MV-4-11 (cell line): ENCODE measurements at regions not wholly inside any gene's neighbourhood (a gene's known extent, or its start where the extent isn't known, plus 50 kb on each side); places are given as distances from the start of the nearest gene placed in this dataset.

Experiments used
- DNase-seq: peaks from one replicate; lab custom pipeline; 2025; lab: John Stamatoyannopoulos, UW

- DNase-seq: no peak
Measured at GRCh38 chr17:79501910-79502309, 108.9 kb downstream of the RBFOX3 start.

- peak; percentile 2 for DNase-seq
Measured at GRCh38 chr17:79500745-79501618, 109.9 kb downstream of the RBFOX3 start.

DNA sequence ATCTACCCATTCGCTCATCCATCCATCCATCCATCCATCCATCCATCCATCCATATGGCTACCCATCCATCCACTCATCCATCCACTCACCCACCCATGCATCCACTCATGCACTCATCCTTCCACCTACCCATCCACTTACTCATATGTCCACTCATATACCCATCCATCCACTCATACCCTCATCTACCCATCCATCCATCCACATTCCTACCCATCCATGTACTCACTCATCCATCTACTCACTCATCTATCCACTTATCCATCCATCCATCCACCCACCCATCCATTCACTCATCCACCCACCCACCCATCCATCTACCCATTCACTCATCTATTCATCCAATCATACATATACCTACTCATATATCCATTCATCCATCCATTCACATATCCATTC is 112.0 kb downstream of the RBFOX3 start:
- no peak for DNase-seq

GRCh38 chr17:79497777-79498348 is 113.0 kb downstream of the RBFOX3 start:
- DNase-seq: no peak

DNA sequence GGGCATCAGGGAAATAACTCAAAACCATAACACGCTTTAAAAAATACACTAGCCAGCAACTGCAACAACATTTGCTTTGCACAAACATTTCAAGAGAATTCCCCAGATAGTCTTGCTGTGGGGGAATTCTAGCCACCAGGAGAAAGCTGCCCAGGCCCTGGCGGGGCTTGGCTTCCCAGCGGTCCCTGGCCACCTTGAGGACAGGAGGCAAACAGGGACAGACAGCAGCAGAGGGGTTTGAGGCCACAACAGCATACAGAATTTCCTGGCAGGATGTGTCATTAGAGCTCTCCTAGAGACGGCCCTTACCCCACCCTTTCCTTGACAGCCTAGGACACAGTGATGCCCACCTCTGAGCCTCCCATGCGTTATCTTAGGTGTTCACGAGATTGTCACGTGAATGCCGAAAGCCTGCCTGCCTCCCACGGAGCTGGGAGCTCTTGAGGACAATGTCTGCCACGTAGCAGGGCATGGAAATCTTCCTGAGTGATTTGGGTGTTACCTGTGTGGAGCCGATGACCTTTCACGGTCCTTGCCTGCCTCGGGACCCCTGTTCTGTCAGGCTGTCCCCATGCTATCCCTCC is 114.3 kb downstream of the RBFOX3 start:
- no peak for DNase-seq

DNA sequence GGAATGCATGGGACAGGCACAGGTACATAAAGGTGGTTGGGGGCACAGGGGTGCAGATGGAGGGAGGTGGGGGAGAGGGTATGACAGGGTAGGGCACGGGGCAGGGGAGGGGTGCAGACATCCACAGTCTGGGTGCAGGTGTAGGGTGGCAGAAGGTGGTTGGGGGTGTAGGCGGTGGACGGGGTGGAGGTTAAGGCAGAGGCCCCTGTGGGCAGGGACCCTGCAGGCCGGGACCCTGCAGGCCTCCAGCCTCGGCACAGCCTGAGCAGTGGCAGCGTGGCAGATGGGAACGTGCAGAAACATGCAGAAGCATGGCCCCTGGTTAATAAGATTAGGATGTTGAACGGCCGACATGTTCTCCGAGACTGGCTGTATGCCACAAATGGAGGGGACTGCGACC is 115.2 kb downstream of the RBFOX3 start:
- no peak for DNase-seq

- no peak for DNase-seq
Measured at GRCh38 chr17:79491006-79491405, 119.8 kb downstream of the RBFOX3 start.

DNA sequence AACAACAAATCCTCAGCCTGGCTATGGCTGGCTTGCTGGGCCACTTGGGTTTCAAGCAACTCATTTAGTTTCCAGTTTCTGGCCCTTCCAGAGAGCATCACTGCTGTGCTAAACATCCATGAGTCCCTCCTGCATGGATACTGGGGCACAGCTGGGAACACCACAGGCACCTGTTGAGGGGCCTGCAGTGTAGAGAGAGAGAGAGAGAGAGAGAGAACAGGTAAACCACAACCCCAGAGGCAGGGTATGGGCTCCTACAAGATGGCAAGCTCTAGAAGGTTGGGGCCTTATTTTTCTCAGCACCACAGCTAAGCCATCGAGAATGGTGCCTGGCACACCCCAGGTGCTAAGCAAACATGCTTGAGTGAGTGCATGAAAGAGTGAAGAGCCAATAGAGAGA is 120.3 kb downstream of the RBFOX3 start:
- DNase-seq: no peak

GRCh38 chr17:79487149-79487548 is 123.7 kb downstream of the RBFOX3 start:
- DNase-seq: no peak

GRCh38 chr17:79485991-79486390 is 124.9 kb downstream of the RBFOX3 start:
- no peak for DNase-seq

- no peak for DNase-seq
Measured at GRCh38 chr17:79485419-79485985, 125.3 kb downstream of the RBFOX3 start.

GRCh38 chr17:79484600-79485418 is 126.0 kb downstream of the RBFOX3 start:
- DNase-seq: no peak

GRCh38 chr17:79483842-79484241 is 127.0 kb downstream of the RBFOX3 start:
- no peak for DNase-seq

DNA sequence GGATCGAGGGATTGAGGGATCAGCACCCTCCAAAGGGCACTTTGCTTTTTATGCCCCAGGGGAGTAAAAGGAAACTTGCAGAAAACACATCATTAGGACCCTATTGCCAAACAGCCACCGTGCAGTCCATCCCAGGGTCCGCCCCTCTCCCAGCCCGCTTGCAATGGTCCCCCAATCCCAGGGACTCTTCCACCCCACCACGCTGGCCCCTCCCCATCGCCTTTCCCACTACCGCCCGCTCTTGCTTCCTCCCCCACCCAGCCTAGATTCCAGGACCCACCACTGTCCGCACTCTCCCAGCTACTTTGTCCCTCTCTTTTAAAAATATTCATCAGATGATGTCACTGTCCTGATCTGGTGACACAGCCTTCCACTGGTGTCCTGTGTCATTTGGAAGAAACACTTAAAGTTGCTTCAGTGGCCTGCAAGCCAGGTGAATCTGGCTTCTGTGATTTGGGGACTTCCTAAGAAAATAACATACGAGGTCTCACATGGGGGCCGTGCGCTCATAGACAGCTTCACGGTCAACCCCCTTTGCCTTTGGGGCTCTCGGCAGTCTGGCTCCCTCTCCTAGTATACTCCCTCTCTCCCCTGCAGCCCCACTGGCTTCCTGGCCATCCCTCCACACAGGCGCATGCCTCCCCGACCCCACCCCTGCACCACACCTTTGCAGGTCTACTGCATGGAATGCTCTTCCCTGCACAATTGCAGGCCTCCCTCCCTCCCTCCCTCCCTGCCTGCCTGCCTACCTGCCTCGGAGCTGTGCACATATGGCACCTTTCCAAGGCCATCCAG is 127.9 kb downstream of the RBFOX3 start:
- no peak for DNase-seq

GRCh38 chr17:79479876-79480275 is 131.0 kb downstream of the RBFOX3 start:
- DNase-seq: no peak

DNA sequence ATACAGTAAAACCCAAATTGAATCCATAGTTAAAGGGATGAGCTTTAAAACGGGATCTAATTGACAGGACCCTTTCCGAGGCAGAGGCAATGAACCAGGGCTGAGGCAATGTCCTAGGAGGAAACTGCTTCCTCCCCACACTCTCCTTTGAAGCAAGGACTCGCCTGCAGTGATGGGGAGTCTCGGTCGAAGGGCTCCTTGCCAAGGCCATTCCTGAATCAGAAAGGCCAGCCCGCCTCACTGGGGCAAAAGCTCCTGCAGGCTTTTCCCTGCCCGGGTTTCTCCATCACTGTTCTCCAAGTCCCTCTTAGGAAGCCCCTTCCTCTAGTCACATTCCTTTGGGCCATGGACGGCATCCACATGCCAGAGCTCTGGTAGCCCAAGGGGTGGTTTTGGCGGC is 132.0 kb downstream of the RBFOX3 start:
- DNase-seq: no peak

DNA sequence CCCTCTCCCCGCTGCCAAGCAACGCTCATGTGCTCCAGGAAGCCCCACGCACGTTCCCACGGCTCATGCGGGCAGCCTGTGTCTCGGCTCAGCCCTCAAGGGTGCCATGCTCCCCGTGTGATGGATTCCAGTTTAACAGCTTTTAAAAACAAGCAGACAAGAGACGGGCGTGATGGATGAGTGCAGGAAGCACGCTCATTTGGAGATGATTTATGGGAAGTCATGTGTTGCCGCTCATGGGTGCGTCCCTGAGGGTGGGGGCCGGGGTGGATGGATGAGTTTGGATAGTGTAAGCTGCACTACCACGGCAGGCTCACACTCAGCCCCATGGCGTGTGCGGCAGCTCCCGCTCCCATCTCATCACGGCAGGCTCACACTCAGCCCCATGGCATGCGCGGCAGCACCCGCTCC is 132.8 kb downstream of the RBFOX3 start:
- no peak for DNase-seq

- no peak for DNase-seq
Measured at GRCh38 chr17:79476074-79476652, 134.7 kb downstream of the RBFOX3 start.

DNA sequence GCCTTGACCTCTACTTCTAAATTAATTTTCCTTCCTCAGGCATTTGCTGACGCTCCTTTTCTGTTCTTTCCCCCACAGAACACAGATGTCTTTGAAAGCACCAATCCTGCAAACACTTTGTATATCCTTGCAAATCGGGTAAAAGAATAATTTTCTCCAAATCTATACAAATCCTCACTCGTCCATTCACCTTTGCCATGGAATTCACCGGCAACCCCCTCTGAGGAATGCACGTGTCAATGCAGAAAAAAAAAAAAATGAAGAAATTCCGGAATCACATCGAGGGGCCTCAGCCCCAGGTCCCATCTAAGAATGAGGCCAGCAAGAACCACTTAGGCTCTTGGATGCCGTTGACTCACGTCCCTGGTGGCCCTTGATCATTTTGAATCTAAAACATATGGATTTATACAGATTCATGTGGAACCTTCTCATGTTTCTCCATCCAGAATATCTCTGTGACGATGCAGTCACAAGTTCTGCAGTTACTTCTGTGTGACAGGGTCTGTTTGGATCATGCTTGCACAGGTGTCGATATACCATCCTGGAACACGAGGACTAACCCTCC is 136.9 kb downstream of the RBFOX3 start:
- DNase-seq: no peak

DNA sequence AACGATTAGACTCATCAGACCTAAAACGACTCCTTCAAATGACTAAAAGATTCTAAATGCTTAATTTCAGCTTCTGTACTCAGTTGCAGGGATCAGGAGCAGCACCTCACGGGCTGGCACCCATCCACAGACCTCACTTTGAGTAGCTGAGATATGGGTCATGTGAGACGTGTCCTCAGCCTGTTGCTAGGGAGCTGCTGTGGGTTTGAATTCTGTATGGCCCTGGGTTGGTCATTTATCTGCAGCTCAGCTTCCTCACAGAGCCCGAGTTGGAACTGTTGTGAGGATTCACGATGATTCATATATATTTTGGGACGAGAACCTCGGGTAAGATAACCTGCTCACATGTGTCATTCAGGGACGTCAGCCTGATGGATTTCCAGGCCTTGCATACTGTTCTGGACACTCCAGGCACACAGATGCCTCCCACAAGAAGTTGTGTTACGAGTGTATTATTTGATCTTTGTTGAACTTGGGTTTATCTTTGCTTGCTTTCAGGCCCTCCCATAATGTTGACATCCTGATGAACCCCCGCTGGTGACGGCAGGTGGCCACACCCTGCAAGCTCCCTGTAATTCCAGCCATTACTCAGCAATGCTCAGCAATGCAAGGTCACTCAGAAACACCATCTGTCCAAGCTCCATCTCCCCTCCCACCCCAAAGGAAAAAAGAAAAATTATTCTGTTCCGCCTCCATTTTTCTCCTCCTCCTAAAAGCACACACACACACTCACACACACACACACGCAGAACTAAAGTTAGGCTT is 137.6 kb downstream of the RBFOX3 start:
- no peak for DNase-seq
